ENCODE measurements at regions not wholly inside any gene's neighbourhood (a gene's known extent, or its start where the extent isn't known, plus 50 kb on each side); places are given as distances from the start of the nearest gene placed in this dataset.

GRCh38 chr5:153360860-153361259, 129.6 kb upstream of the GRIA1 start:
- TF ChIP-seq CTCF (IDR thresholded peaks at IDR 0.05) = no peak
- no peak for TF ChIP-seq EZH2 (IDR thresholded peaks at IDR 0.05; ENCODE audit: borderline replicate concordance, insufficient read depth, low read depth, low read length, poor library complexity, severe bottlenecking)
- H3K9me3 ChIP-seq (ENCODE audit: control extremely low read depth in 1 of 3, control insufficient read depth in 2 of 3, insufficient read depth in 1 of 3, low read length in 2 of 3) = no peaks in the 10 kb centered on the region
- Mint-ChIP-seq H3K27me3 (no peaks in the 10 kb centered on the region), H3K4me1 (peaks cover 4% of the 10 kb centered on the region), H3K27ac (no peak overlapping the region), H3K4me3 (no peak overlapping the region), H3K9me3 (ENCODE audit: insufficient read depth) (peaks cover 6% of the 10 kb centered on the region)
- no peak overlapping the region for H3K27ac ChIP-seq (ENCODE audit: low read length in 2 of 2)
- no peaks in the 10 kb centered on the region for H3K27me3 ChIP-seq (replicated peaks in 1 of 4; ENCODE audit: control extremely low read depth in 1 of 4, control insufficient read depth in 3 of 4, insufficient read depth in 4 of 4, low read length in 3 of 4)
- no peaks in the 10 kb centered on the region for H3K79me2 ChIP-seq (ENCODE audit: control insufficient read depth, insufficient read depth, low read length)
- H3K4me2 ChIP-seq (replicated peaks; ENCODE audit: low read depth, low read length, poor library complexity, severe bottlenecking) = no peak overlapping the region
- no peak for ATAC-seq (ENCODE audit: low read depth)
- no peak overlapping the region for H3K4me3 ChIP-seq (ENCODE audit: control extremely low read depth in 1 of 5, extremely low read depth in 1 of 5, insufficient read depth in 1 of 5, low read depth in 2 of 5, low read length in 4 of 5)
- POLR2A ChIA-PET = no interaction called here
- WGBS (ENCODE audit: insufficient coverage) = no CpG with 5 or more reads among the region's 1 CpG
- CTCF ChIA-PET = no interaction called here
- no peaks in the 10 kb centered on the region for H3K36me3 ChIP-seq (replicated peaks in 1 of 2; ENCODE audit: control extremely low read depth in 1 of 2, control insufficient read depth in 1 of 2, extremely low read depth in 1 of 2, insufficient read depth in 2 of 2, low read length in 1 of 2)
- intact Hi-C loops (cut with micrococcal nuclease) = no loop called here
- H2AFZ ChIP-seq (ENCODE audit: insufficient read depth, low read depth, low read length, poor library complexity, severe bottlenecking) = no peak overlapping the region
- no peak overlapping the region for H3K9ac ChIP-seq (ENCODE audit: low read length)
- no peaks in the 10 kb centered on the region for H3K4me1 ChIP-seq (ENCODE audit: control insufficient read depth in 2 of 2, insufficient read depth in 2 of 2, low read length in 2 of 2)
- no peaks in the 10 kb centered on the region for H4K20me1 ChIP-seq (ENCODE audit: control insufficient read depth, insufficient read depth, low read length, poor library complexity, severe bottlenecking)
- DNase-seq = no peak

GRCh38 chr5:153361735-153362409, 128.6 kb upstream of the GRIA1 start:
- no peak overlapping the region for H3K4me2 ChIP-seq (replicated peaks; ENCODE audit: low read depth, low read length, poor library complexity, severe bottlenecking)
- Mint-ChIP-seq H3K4me1 (peaks cover 4% of the 10 kb centered on the region), H3K27me3 (no peaks in the 10 kb centered on the region), H3K9me3 (ENCODE audit: insufficient read depth) (peaks cover 4% of the 10 kb centered on the region), H3K27ac (no peak overlapping the region), H3K4me3 (no peak overlapping the region)
- H3K36me3 ChIP-seq (replicated peaks in 1 of 2; ENCODE audit: control extremely low read depth in 1 of 2, control insufficient read depth in 1 of 2, extremely low read depth in 1 of 2, insufficient read depth in 2 of 2, low read length in 1 of 2) = no peaks in the 10 kb centered on the region
- H3K9me3 ChIP-seq (ENCODE audit: control extremely low read depth in 1 of 3, control insufficient read depth in 2 of 3, insufficient read depth in 1 of 3, low read length in 2 of 3) = no peaks in the 10 kb centered on the region
- no peaks in the 10 kb centered on the region for H3K27me3 ChIP-seq (replicated peaks in 1 of 4; ENCODE audit: control extremely low read depth in 1 of 4, control insufficient read depth in 3 of 4, insufficient read depth in 4 of 4, low read length in 3 of 4)
- intact Hi-C loops (cut with micrococcal nuclease) = no loop called here
- CTCF ChIA-PET = no interaction called here
- no peaks in the 10 kb centered on the region for H3K4me1 ChIP-seq (ENCODE audit: control insufficient read depth in 2 of 2, insufficient read depth in 2 of 2, low read length in 2 of 2)
- no peak overlapping the region for H3K9ac ChIP-seq (ENCODE audit: low read length)
- no peak overlapping the region for H2AFZ ChIP-seq (ENCODE audit: insufficient read depth, low read depth, low read length, poor library complexity, severe bottlenecking)
- H3K79me2 ChIP-seq (ENCODE audit: control insufficient read depth, insufficient read depth, low read length) = no peaks in the 10 kb centered on the region
- no peak for TF ChIP-seq EZH2 (IDR thresholded peaks at IDR 0.05; ENCODE audit: borderline replicate concordance, insufficient read depth, low read depth, low read length, poor library complexity, severe bottlenecking)
- TF ChIP-seq CTCF (IDR thresholded peaks at IDR 0.05) = no peak
- POLR2A ChIA-PET = no interaction called here
- no peaks in the 10 kb centered on the region for H4K20me1 ChIP-seq (ENCODE audit: control insufficient read depth, insufficient read depth, low read length, poor library complexity, severe bottlenecking)
- no peak overlapping the region for H3K27ac ChIP-seq (ENCODE audit: low read length in 2 of 2)
- WGBS (ENCODE audit: insufficient coverage) = no CpG with 5 or more reads among the region's 3 CpGs
- DNase-seq (no peak), ATAC-seq (ENCODE audit: low read depth) (no peak)
- no peak overlapping the region for H3K4me3 ChIP-seq (ENCODE audit: control extremely low read depth in 1 of 5, extremely low read depth in 1 of 5, insufficient read depth in 1 of 5, low read depth in 2 of 5, low read length in 4 of 5)
